HepG2 (cell line): ENCODE measurements at regions not wholly inside any gene's neighbourhood (a gene's known extent, or its start where the extent isn't known, plus 50 kb on each side); places are given as distances from the start of the nearest gene placed in this dataset.

Source experiments
- ATF1 ChIP-seq: IDR thresholded peaks from 2 replicates; pipeline ENCODE4 v1.6.1; 2016; ENCODE audit warnings: mild to moderate bottlenecking, control low read depth
- CTCF ChIP-seq: sonication (generic); formaldehyde crosslinking; IDR thresholded peaks from 2 replicates; pipeline ENCODE4 v1.5.0; 2020; ENCODE audit warnings: mild to moderate bottlenecking, missing genetic modification reagents, moderate library complexity
- HOXA7 ChIP-seq: sonication (generic); formaldehyde crosslinking; IDR thresholded peaks from 2 replicates; pipeline ENCODE4 v1.8.1; 2022; ENCODE audit warnings: mild to moderate bottlenecking, missing genetic modification reagents, moderate library complexity
- HOXD1 ChIP-seq: sonication (generic); formaldehyde crosslinking; IDR thresholded peaks from 2 replicates; pipeline ENCODE4 v1.5.0; 2020; ENCODE audit warnings: missing genetic modification reagents
- MED1 ChIP-seq: sonication (generic); formaldehyde crosslinking; IDR thresholded peaks from 2 replicates; pipeline ENCODE4 v1.4.0; 2020; ENCODE audit warnings: missing genetic modification reagents
- NCOR1 ChIP-seq: fragments of 200-600 bp; sonication (generic); IDR thresholded peaks from 2 replicates; pipeline ENCODE4 v1.7.0; 2017; ENCODE audit warnings: antibody characterized with exemption, low read length, borderline replicate concordance
- PPARG ChIP-seq: conservative IDR thresholded peaks from 2 replicates; pipeline ENCODE4 v1.6.1; 2016; ENCODE audit warnings: missing biosample characterization, missing genetic modification reagents
- RAD21 ChIP-seq: fragments of 450-650 bp; formaldehyde crosslinking; IDR thresholded peaks from 2 replicates; pipeline ENCODE4 v1.5.0; 2020; ENCODE audit warnings: mild to moderate bottlenecking
- REST ChIP-seq, 2 experiments: IDR thresholded peaks; 2 replicates each; pipeline ENCODE4 v1.6.1; 2011 to 2012; ENCODE audit warnings: low read length in 2 of 2, borderline replicate concordance in 1 of 2, low read depth in 1 of 2, mild to moderate bottlenecking in 1 of 2, moderate library complexity in 1 of 2
- ZBTB7A ChIP-seq: sonication (generic); formaldehyde crosslinking; IDR thresholded peaks from 2 replicates; pipeline ENCODE4 v1.8.0; 2022; ENCODE audit warnings: mild to moderate bottlenecking, missing genetic modification reagents
- ZFX ChIP-seq: sonication (generic); formaldehyde crosslinking; IDR thresholded peaks from 2 replicates; pipeline ENCODE4 v1.4.0; 2020; ENCODE audit warnings: mild to moderate bottlenecking, low read depth, missing genetic modification reagents, moderate library complexity
- ZNF143 ChIP-seq: sonication (generic); formaldehyde crosslinking; IDR thresholded peaks from 2 replicates; pipeline ENCODE4 v1.4.0; 2020; ENCODE audit warnings: missing genetic modification reagents
- ZNF274 ChIP-seq: sonication (generic); formaldehyde crosslinking; IDR thresholded peaks from 2 replicates; pipeline ENCODE4 v1.5.1; 2020; ENCODE audit warnings: mild to moderate bottlenecking, missing genetic modification reagents

- TF ChIP-seq RAD21 (CRISPR knock-in tag) (no peak), ZBTB7A (no peak), PPARG (CRISPR knock-in tag) (no peak), ATF1 (no peak), MED1 (CRISPR knock-in tag) (no peak), ZNF143 (CRISPR knock-in tag) (no peak), HOXA7 (CRISPR knock-in tag) (no peak), ZFX (CRISPR knock-in tag) (no peak), NCOR1 (no peak), REST (IDR thresholded peaks at IDR 0.05; ENCODE audit: borderline replicate concordance in 1 of 2, low read depth in 1 of 2, low read length in 2 of 2) (no peak), CTCF (no peak), ZNF274 (CRISPR knock-in tag) (no peak), HOXD1 (CRISPR knock-in tag) (no peak)
Observed at GRCh38 chr5:5650949-5651348, 228.5 kb downstream of the ICE1 start.
